Progenitor cell of endocrine pancreas (in vitro differentiated cells): ENCODE measurements at regions not wholly inside any gene's neighbourhood (a gene's known extent, or its start where the extent isn't known, plus 50 kb on each side); places are given as distances from the start of the nearest gene placed in this dataset.

ENCODE experiments used
- DNase-seq: peaks from one replicate; pipeline ENCODE4 v3.0.0; 2021; ENCODE audit warnings: low spot score; ENCODE audit not compliant: unreplicated experiment
- H3K27ac Mint-ChIP-seq: 2 replicates; pipeline ENCODE4 v1.8.0; 2021; ENCODE audit warnings: mild to moderate bottlenecking, moderate library complexity, mixed read lengths
- H3K27me3 Mint-ChIP-seq: 2 replicates; pipeline ENCODE4 v1.8.0; 2021; ENCODE audit warnings: mixed read lengths
- H3K36me3 Mint-ChIP-seq: 2 replicates; pipeline ENCODE4 v1.8.0; 2022; ENCODE audit warnings: mixed read lengths; ENCODE audit not compliant: insufficient read depth
- H3K4me1 Mint-ChIP-seq: 2 replicates; pipeline ENCODE4 v1.8.0; 2021; ENCODE audit warnings: low read depth, mixed read lengths
- H3K4me3 Mint-ChIP-seq: 2 replicates; pipeline ENCODE4 v1.8.0; 2021; ENCODE audit warnings: low read depth, mild to moderate bottlenecking, moderate library complexity, mixed read lengths
- H3K9me3 Mint-ChIP-seq: 2 replicates; pipeline ENCODE4 v1.8.0; 2021; ENCODE audit warnings: low read depth, mixed read lengths
- CTCF ChIP-seq: fragments of 200-600 bp; sonication (generic); IDR thresholded peaks from one replicate; pipeline ENCODE4 v1.5.0; 2021; ENCODE audit warnings: antibody characterized with exemption, mild to moderate bottlenecking; ENCODE audit not compliant: unreplicated experiment

- peak; percentile 63 for TF ChIP-seq CTCF
- Mint-ChIP-seq H3K27ac (peak overlapping the region; percentile 21), H3K9me3 (peaks cover 4% of the 10 kb centered on the region), H3K4me1 (no peaks in the 10 kb centered on the region), H3K27me3 (peaks cover 4% of the 10 kb centered on the region), H3K4me3 (no peak overlapping the region), H3K36me3 (no peaks in the 10 kb centered on the region)
- DNase-seq: no peak
Measured at GRCh38 chr14:95431199-95432143, 85.0 kb downstream of the SYNE3 start.

DNA sequence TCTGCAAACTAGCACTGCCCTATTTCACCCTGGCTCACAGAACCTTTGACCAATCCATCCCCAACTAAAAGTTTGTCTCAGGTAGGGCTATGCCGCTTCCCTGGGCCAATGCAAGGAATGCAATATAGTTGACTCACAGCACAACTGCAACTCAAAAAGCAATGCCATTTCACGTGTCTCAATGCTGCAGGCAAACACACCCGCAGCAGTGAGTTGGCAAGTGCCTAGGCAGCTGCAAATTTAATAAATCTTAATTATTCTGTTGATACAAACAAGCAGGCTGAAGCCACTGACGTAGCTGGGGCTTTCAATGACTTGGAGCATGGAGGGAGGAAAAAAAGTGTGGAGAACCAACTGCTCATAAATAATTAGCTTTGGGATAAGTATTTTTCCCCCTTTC, 87.9 kb downstream of the SYNE3 start:
- Mint-ChIP-seq H3K27ac (no peak overlapping the region), H3K27me3 (peaks cover 8% of the 10 kb centered on the region)

GRCh38 chr14:95426116-95426475, 90.4 kb downstream of the SYNE3 start:
- no peak overlapping the region for H3K4me3 Mint-ChIP-seq
- peaks cover 10% of the 10 kb centered on the region for H3K27me3 Mint-ChIP-seq
- H3K4me1 Mint-ChIP-seq: peaks cover 3% of the 10 kb centered on the region
- no peak for DNase-seq
- TF ChIP-seq CTCF: no peak
- H3K9me3 Mint-ChIP-seq: no peaks in the 10 kb centered on the region
- H3K36me3 Mint-ChIP-seq: no peaks in the 10 kb centered on the region
- H3K27ac Mint-ChIP-seq: no peak overlapping the region

More for the DNA sequence above, 87.9 kb downstream of the SYNE3 start:
- H3K4me3 Mint-ChIP-seq: no peak overlapping the region
- no peak for DNase-seq
- no peaks in the 10 kb centered on the region for H3K9me3 Mint-ChIP-seq
- peaks cover 3% of the 10 kb centered on the region for H3K4me1 Mint-ChIP-seq
- H3K36me3 Mint-ChIP-seq: no peaks in the 10 kb centered on the region
- TF ChIP-seq CTCF: no peak

DNA sequence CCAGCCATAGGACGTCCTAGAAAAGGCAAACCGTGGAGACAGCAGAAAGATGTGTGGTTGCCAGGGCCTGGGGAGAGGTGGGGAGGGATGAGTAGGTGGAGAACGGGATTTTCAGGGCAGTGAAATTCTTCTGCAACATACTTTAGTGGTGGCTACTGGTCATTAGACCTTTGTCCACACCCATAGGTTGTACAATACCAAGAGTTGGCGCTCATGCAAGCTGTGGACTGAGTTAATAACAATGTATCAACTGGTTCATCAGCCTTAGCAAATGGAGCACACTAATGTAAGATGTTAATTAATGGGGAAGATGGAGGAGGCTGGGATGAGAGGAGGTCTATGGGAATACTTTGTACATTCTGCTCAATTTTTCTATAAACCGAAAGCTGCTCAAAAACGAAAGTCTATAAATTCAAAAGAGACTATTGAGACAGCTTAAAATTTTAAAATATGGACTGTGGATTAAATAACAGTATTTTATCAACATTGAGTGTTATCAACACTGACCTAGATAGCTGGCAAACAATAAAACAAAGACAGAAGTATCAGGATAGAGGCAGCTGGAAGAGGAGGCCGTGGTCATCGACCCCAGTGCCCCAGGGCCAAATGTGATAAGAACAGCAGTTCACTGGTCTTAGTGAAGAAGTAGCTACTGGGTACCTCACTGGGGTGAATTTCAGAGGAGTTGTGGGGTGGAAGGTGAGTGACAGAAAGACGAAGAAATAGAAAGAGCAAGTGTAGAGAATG, 90.9 kb downstream of the SYNE3 start:
- TF ChIP-seq CTCF: no peak
- Mint-ChIP-seq H3K9me3 (no peaks in the 10 kb centered on the region), H3K27ac (no peak overlapping the region), H3K4me3 (no peak overlapping the region), H3K27me3 (peaks cover 10% of the 10 kb centered on the region), H3K36me3 (no peaks in the 10 kb centered on the region), H3K4me1 (peaks cover 3% of the 10 kb centered on the region)
- no peak for DNase-seq

DNA sequence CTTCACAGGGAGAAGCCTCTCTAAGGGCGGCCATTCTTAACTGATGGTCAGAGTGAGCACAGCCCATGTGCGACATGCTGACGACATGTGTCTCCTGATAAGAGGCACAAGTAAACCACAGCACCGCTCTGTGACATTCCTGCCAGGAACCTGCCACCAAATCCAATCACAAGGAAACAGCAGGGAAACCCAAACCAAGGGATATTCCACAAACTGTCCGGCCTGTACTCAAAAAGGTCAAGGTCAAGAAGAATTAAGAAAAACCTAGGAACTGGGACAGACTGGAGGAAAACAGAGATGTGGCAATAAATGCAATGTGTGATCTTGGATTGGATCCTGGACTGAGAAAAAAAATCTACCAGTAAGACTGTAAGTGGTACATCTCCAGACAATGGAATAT, 91.9 kb downstream of the SYNE3 start:
- H3K27ac Mint-ChIP-seq: no peak overlapping the region
- DNase-seq: no peak
- H3K4me1 Mint-ChIP-seq: peaks cover 3% of the 10 kb centered on the region
- no peak overlapping the region for H3K4me3 Mint-ChIP-seq
- peaks cover 8% of the 10 kb centered on the region for H3K27me3 Mint-ChIP-seq
- H3K36me3 Mint-ChIP-seq: no peaks in the 10 kb centered on the region
- no peak for TF ChIP-seq CTCF
- peaks cover 4% of the 10 kb centered on the region for H3K9me3 Mint-ChIP-seq
